K562 (cell line): ENCODE measurements at regions not wholly inside any gene's neighbourhood (a gene's known extent, or its start where the extent isn't known, plus 50 kb on each side); places are given as distances from the start of the nearest gene placed in this dataset.

ENCODE experiments used
- ATAC-seq: fragments of 200-7000 bp; cut with Tn5 transposase; 3 replicates; pipeline ENCODE4 v1.9.1; 2020; ENCODE audit warnings: moderate library complexity
- BruUV-seq: library from RNA; stranded (reverse); fragments of 400-500 nt; replicated peaks from 2 replicates; lab custom pipeline; 2021; lab: Mats Ljungman, UMichigan
- CTCF ChIA-PET: fragments of 300-600 bp; formaldehyde crosslinking; extraction: SDS; loops from one replicate; lab custom pipeline; 2021; ENCODE audit warnings: low intra/inter-chr PET ratio; lab: Yijun Ruan, JAX
- POLR2A ChIA-PET: fragments of 300-600, 350-650 bp; sonication (Branson Sonifier 250); formaldehyde crosslinking; extraction: SDS; loops from one replicate; lab custom pipeline; 2021; ENCODE audit warnings: antibody characterized with exemption, inconsistent platforms; lab: Yijun Ruan, JAX
- DNase-seq, 4 experiments: peaks; one replicate each; pipeline versions ENCODE4 v3.0.0 to v3.0.0-alpha.2; 2011 to 2018; ENCODE audit warnings: low spot score in 3 of 4, mixed read lengths in 3 of 4; ENCODE audit errors: extremely low read depth in 1 of 4
- FAIRE-seq: peaks from 2 replicates; lab custom pipeline; 2011; peaks lifted over from hg19 to GRCh38; lab: Jason Lieb, UNC
- H2AFZ ChIP-seq: 2 replicates; pipeline ENCODE4 v1.6.0; 2011; ENCODE audit warnings: low read depth, low read length, control low read depth, inconsistent platforms
- H3K27ac ChIP-seq: fragments of 200-600 bp; 3 replicates; pipeline ENCODE4 v1.8.0; 2011; ENCODE audit warnings: low read depth, mild to moderate bottlenecking, control low read depth, inconsistent platforms, low read length, moderate library complexity, mixed read lengths; ENCODE audit errors: extremely low read depth
- H3K27me3 ChIP-seq, 2 experiments: fragments of 300-600 bp in 1 of 2; 2 replicates in 1 of 2; 3 replicates in 1 of 2; pipeline versions ENCODE4 v1.6.0 to v1.8.0; 2011; ENCODE audit warnings: inconsistent platforms in 2 of 2, low read length in 2 of 2, mild to moderate bottlenecking in 1 of 2, mixed read lengths in 1 of 2, moderate library complexity in 1 of 2; ENCODE audit not compliant: control insufficient read depth in 2 of 2, insufficient read depth in 2 of 2
- H3K36me3 ChIP-seq: fragments of 300-600 bp; 3 replicates; pipeline ENCODE4 v1.8.0; 2011; ENCODE audit warnings: mild to moderate bottlenecking, low read length, inconsistent platforms; ENCODE audit not compliant: control insufficient read depth, insufficient read depth
- H3K4me1 ChIP-seq, 2 experiments: fragments of 200-600 bp in 1 of 2; replicated peaks in 1 of 2; 2 replicates in 1 of 2; 3 replicates in 1 of 2; pipeline versions ENCODE4 v1.5.1 to v1.8.0; 2011; ENCODE audit warnings: inconsistent platforms in 2 of 2, low read length in 2 of 2, mild to moderate bottlenecking in 1 of 2, mixed read lengths in 1 of 2, moderate library complexity in 1 of 2; ENCODE audit not compliant: control insufficient read depth in 2 of 2, insufficient read depth in 2 of 2
- H3K4me2 ChIP-seq: 2 replicates; pipeline ENCODE4 v1.6.1; 2011; ENCODE audit warnings: low read length, control low read depth, inconsistent platforms, mixed read lengths; ENCODE audit not compliant: insufficient read depth
- H3K4me3 ChIP-seq: fragments of 200-600 bp; sonication (generic), shearing (Covaris generic); 2 replicates; pipeline ENCODE4 v1.5.1; 2016; ENCODE audit warnings: control low read depth, inconsistent platforms
- H3K79me2 ChIP-seq: fragments of 200-600 bp; 3 replicates; pipeline ENCODE4 v1.8.0; 2011; ENCODE audit warnings: low read length, inconsistent platforms; ENCODE audit not compliant: control insufficient read depth, insufficient read depth
- H3K9ac ChIP-seq, 2 experiments: 2 replicates each; pipeline versions ENCODE4 v1.6.0 to v1.6.1; 2011; ENCODE audit warnings: low read depth in 2 of 2, low read length in 2 of 2, control low read depth in 1 of 2, inconsistent platforms in 1 of 2, mild to moderate bottlenecking in 1 of 2, mixed read lengths in 1 of 2; ENCODE audit not compliant: insufficient read depth in 1 of 2
- H3K9me1 ChIP-seq: one replicate; pipeline ENCODE4 v1.6.0; 2011; ENCODE audit warnings: inconsistent platforms, mild to moderate bottlenecking, low read length, moderate library complexity; ENCODE audit not compliant: control insufficient read depth, insufficient read depth
- H3K9me3 ChIP-seq: replicated peaks from 2 replicates; pipeline ENCODE4 v1.5.1; 2011; ENCODE audit warnings: low read depth, low read length, inconsistent platforms; ENCODE audit not compliant: control insufficient read depth, insufficient read depth
- H4K20me1 ChIP-seq: replicated peaks from 2 replicates; pipeline ENCODE4 v1.6.1; 2011; ENCODE audit warnings: low read length, inconsistent platforms, mixed read lengths; ENCODE audit not compliant: control insufficient read depth, insufficient read depth
- DNMT1 ChIP-seq: fragments of 450-650 bp; IDR thresholded peaks from 2 replicates; pipeline ENCODE4 v1.6.1; 2016; ENCODE audit warnings: antibody characterized with exemption, mild to moderate bottlenecking
- ESRRB ChIP-seq: fragments of 250-450 bp; sonication (Bioruptor Pico); IDR thresholded peaks from 2 replicates; pipeline ENCODE4 v1.5.0; 2020; ENCODE audit warnings: mild to moderate bottlenecking, moderate library complexity, borderline replicate concordance
- KAT7 ChIP-seq: sonication (generic); formaldehyde crosslinking; IDR thresholded peaks from 2 replicates; pipeline ENCODE4 v1.8.0; 2022; ENCODE audit warnings: missing genetic modification reagents, mild to moderate bottlenecking, borderline replicate concordance
- MYNN ChIP-seq, 2 experiments: sonication (generic); formaldehyde crosslinking in 1 of 2; IDR thresholded peaks; 2 replicates each; pipeline versions ENCODE4 v1.5.0 to v1.6.1; 2016 to 2020; ENCODE audit warnings: antibody characterized with exemption in 1 of 2, missing genetic modification reagents in 1 of 2
- NFIX ChIP-seq: fragments of 250-450 bp; sonication (Bioruptor Pico); IDR thresholded peaks from 2 replicates; pipeline ENCODE4 v1.4.0; 2020; ENCODE audit warnings: low read depth, mild to moderate bottlenecking, moderate library complexity
- WGBS: fragments of 100-300 bp; shearing (Covaris generic); methylation state at CpG from one replicate; pipeline ENCODE4 v1.1.6; 2016; ENCODE audit warnings: low coverage, mixed read lengths; ENCODE audit not compliant: insufficient coverage; ENCODE audit errors: missing lambda C conversion rate; 5-methylcytosine and 5-hydroxymethylcytosine counted together
- in situ Hi-C: fragments of 300-500 bp; cut with MboI; formaldehyde crosslinking; loops from 4 replicates; pipeline ENCODE4 v1.15.0; 2018; ENCODE audit warnings: inconsistent platforms, mixed read lengths
- intact Hi-C: fragments of 100-400 bp; cut with micrococcal nuclease; formaldehyde crosslinking; loops from 2 replicates; pipeline ENCODE4 v1.14.2; 2022
- TF ChIP-seq, protein P1 (sequence below): sonication (generic); formaldehyde crosslinking; IDR thresholded peaks from 2 replicates; pipeline ENCODE4 v1.8.1; 2022; ENCODE audit warnings: missing genetic modification reagents

- H2AFZ ChIP-seq: no peak overlapping the region
- H3K4me2 ChIP-seq: no peak overlapping the region
- H3K4me1 ChIP-seq: no peaks in the 10 kb centered on the region
- no peak overlapping the region for H3K9ac ChIP-seq
- intact Hi-C loops (no loop called here), in situ Hi-C loops (no loop called here)
- ATAC-seq (no peak), FAIRE-seq (no peak), DNase-seq (no peak)
- no peak overlapping the region for H3K4me3 ChIP-seq
- H3K27me3 ChIP-seq: no peaks in the 10 kb centered on the region
- POLR2A ChIA-PET: no interaction called here
- no peaks in the 10 kb centered on the region for H4K20me1 ChIP-seq
- no TSS peak for BruUV-seq
- H3K9me3 ChIP-seq: no peaks in the 10 kb centered on the region
- H3K36me3 ChIP-seq: no peaks in the 10 kb centered on the region
- WGBS: 5% methylated on average over 2 of the region's 2 CpGs
- no peak overlapping the region for H3K27ac ChIP-seq
- H3K9me1 ChIP-seq: no peaks in the 10 kb centered on the region
- H3K79me2 ChIP-seq: no peaks in the 10 kb centered on the region
- TF ChIP-seq NFIX (CRISPR knock-in tag): no peak
- TF ChIP-seq MYNN (IDR thresholded peaks at IDR 0.05): no peak
- TF ChIP-seq MYNN (CRISPR knock-in tag; IDR thresholded peaks at IDR 0.05): no peak
- TF ChIP-seq ESRRB (CRISPR knock-in tag): no peak
- TF ChIP-seq KAT7 (CRISPR knock-in tag): no peak
- TF ChIP-seq, protein P1, sequence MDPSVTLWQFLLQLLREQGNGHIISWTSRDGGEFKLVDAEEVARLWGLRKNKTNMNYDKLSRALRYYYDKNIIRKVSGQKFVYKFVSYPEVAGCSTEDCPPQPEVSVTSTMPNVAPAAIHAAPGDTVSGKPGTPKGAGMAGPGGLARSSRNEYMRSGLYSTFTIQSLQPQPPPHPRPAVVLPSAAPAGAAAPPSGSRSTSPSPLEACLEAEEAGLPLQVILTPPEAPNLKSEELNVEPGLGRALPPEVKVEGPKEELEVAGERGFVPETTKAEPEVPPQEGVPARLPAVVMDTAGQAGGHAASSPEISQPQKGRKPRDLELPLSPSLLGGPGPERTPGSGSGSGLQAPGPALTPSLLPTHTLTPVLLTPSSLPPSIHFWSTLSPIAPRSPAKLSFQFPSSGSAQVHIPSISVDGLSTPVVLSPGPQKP (CRISPR knock-in tag): no peak
- TF ChIP-seq DNMT1: no peak
- TF ChIP-seq, all 486 proteins: peak for 0
- CTCF ChIA-PET: no interaction called here
These were observed 796.2 kb upstream of the RBFOX1 start for GRCh38 chr16:6536411-6536810.
